ENCODE measurements at regions not wholly inside any gene's neighbourhood (a gene's known extent, or its start where the extent isn't known, plus 50 kb on each side); places are given as distances from the start of the nearest gene placed in this dataset.

DNA sequence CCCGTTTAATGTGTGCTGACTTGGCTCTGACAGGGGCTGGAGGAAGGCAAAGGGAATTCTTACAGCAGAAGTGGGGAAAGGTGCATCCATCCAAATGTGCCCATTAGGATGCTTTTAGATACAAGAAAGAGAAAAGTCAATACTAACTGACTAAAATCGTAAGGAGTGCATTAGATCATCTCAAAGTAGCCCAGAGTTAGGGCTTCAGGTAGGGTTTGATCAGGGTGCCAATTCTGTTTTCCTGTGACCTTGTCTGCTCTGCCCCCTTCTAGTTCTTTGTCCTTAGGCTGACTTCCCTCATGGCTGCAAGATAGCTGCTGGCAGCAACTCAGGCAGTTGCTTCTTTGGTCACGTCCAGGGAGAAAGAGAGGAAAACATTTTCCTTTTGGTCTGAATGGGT is 240.8 kb downstream of the CDC5L start:
- no peaks in the 10 kb centered on the region for H3K9me2 ChIP-seq
- 59% methylated on average over 3 of the region's 3 CpGs for WGBS (ENCODE audit: low lambda C conversion rate)
- CTCF ChIA-PET = interaction anchor here (0.9 to 3.6 kb wide), 3 partner anchors 9 to 1086 kb away, joined by 3 to 17 read pairs (median 4); no protein-coding TSS in a partner anchor

DNA sequence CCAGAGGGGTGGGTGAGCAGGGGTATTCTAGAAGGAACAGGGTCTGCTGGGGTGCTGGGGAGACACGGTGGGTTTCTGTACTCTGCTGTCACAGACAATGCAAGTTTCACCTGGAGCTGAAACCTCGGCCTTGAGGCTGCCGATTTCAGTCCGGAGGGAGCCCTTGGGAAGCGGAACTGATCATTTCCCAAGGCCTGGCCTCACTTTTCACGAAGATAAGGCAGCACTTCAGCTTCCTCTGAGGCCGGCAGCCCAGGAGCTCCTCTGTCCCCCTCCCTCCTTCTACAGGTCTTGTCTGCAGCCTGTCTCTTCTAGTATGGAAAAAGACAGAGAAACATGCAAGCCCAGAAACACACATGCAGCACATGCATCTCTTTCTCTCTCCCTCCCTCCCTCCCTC is 242.1 kb downstream of the CDC5L start:
- ChIA-PET CTCF (interaction anchor here (0.8 to 4.0 kb wide), 8 partner anchors 8 to 160 kb away, joined by 3 to 24 read pairs (median 4); no protein-coding TSS in a partner anchor), POLR2A (no interaction called here)
- Histone ChIP-seq H3K79me2 (ENCODE audit: insufficient read depth) (no peaks in the 10 kb centered on the region), H3K9me3 (no peaks in the 10 kb centered on the region), H3K9me2 (no peaks in the 10 kb centered on the region), H3K4me1 (ENCODE audit: control insufficient read depth in 1 of 2, insufficient read depth in 2 of 2, low read depth in 1 of 2, low read length in 1 of 2) (no peaks in the 10 kb centered on the region), H3F3A (replicated peaks; ENCODE audit: insufficient read depth) (no peaks in the 10 kb centered on the region), H3K4me3 (ENCODE audit: low read depth in 2 of 2, low read length in 1 of 2) (no peak overlapping the region), H2AFZ (ENCODE audit: low read depth) (no peak overlapping the region), H3K9ac (no peak overlapping the region), H3K27ac (ENCODE audit: low read depth in 2 of 2, low read length in 1 of 2) (no peak overlapping the region), H3K27me3 (ENCODE audit: insufficient read depth) (no peaks in the 10 kb centered on the region), H4K20me1 (ENCODE audit: insufficient read depth) (no peaks in the 10 kb centered on the region), H3K4me2 (no peak overlapping the region), H3K36me3 (replicated peaks in 1 of 2; ENCODE audit: control insufficient read depth in 1 of 2, insufficient read depth in 2 of 2, low read length in 1 of 2) (no peaks in the 10 kb centered on the region)
- WGBS (ENCODE audit: low lambda C conversion rate) = 42% methylated on average over 4 of the region's 7 CpGs
- TF ChIP-seq YY1 (IDR thresholded peaks at IDR 0.05; ENCODE audit: low read depth) (no peak), EP300 (IDR thresholded peaks at IDR 0.05; ENCODE audit: borderline replicate concordance in 1 of 2, low read depth in 1 of 2, low read length in 1 of 2) (no peak), NFIC (IDR thresholded peaks at IDR 0.05; ENCODE audit: borderline replicate concordance) (no peak), MEF2A (IDR thresholded peaks at IDR 0.05; ENCODE audit: borderline replicate concordance, low read depth) (no peak), FOSL2 (IDR thresholded peaks at IDR 0.05; ENCODE audit: borderline replicate concordance, low read depth) (no peak), RXRA (IDR thresholded peaks at IDR 0.05; ENCODE audit: borderline replicate concordance, low read depth) (no peak), TCF12 (IDR thresholded peaks at IDR 0.05) (no peak), JUND (IDR thresholded peaks at IDR 0.05) (no peak)
- TF ChIP-seq, protein P1, sequence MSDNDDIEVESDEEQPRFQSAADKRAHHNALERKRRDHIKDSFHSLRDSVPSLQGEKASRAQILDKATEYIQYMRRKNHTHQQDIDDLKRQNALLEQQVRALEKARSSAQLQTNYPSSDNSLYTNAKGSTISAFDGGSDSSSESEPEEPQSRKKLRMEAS (IDR thresholded peaks at IDR 0.05; ENCODE audit: low read depth) = no peak
- TF ChIP-seq, protein P2, sequence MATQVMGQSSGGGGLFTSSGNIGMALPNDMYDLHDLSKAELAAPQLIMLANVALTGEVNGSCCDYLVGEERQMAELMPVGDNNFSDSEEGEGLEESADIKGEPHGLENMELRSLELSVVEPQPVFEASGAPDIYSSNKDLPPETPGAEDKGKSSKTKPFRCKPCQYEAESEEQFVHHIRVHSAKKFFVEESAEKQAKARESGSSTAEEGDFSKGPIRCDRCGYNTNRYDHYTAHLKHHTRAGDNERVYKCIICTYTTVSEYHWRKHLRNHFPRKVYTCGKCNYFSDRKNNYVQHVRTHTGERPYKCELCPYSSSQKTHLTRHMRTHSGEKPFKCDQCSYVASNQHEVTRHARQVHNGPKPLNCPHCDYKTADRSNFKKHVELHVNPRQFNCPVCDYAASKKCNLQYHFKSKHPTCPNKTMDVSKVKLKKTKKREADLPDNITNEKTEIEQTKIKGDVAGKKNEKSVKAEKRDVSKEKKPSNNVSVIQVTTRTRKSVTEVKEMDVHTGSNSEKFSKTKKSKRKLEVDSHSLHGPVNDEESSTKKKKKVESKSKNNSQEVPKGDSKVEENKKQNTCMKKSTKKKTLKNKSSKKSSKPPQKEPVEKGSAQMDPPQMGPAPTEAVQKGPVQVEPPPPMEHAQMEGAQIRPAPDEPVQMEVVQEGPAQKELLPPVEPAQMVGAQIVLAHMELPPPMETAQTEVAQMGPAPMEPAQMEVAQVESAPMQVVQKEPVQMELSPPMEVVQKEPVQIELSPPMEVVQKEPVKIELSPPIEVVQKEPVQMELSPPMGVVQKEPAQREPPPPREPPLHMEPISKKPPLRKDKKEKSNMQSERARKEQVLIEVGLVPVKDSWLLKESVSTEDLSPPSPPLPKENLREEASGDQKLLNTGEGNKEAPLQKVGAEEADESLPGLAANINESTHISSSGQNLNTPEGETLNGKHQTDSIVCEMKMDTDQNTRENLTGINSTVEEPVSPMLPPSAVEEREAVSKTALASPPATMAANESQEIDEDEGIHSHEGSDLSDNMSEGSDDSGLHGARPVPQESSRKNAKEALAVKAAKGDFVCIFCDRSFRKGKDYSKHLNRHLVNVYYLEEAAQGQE (IDR thresholded peaks at IDR 0.05; ENCODE audit: low read depth, low read length) = no peak
- no peak for DNase-seq

More for the DNA sequence above, 240.8 kb downstream of the CDC5L start:
- no peaks in the 10 kb centered on the region for H3K4me1 ChIP-seq (ENCODE audit: control insufficient read depth in 1 of 2, insufficient read depth in 2 of 2, low read depth in 1 of 2, low read length in 1 of 2)
- no peak overlapping the region for H2AFZ ChIP-seq (ENCODE audit: low read depth)
- no peaks in the 10 kb centered on the region for H3K9me3 ChIP-seq
- H3K27me3 ChIP-seq (ENCODE audit: insufficient read depth) = no peaks in the 10 kb centered on the region
- no peak for TF ChIP-seq TAF1 (IDR thresholded peaks at IDR 0.05; ENCODE audit: borderline replicate concordance, low read depth, low read length)
- TF ChIP-seq, protein P3, sequence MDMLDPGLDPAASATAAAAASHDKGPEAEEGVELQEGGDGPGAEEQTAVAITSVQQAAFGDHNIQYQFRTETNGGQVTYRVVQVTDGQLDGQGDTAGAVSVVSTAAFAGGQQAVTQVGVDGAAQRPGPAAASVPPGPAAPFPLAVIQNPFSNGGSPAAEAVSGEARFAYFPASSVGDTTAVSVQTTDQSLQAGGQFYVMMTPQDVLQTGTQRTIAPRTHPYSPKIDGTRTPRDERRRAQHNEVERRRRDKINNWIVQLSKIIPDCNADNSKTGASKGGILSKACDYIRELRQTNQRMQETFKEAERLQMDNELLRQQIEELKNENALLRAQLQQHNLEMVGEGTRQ (IDR thresholded peaks at IDR 0.05; ENCODE audit: borderline replicate concordance, low read depth, low read length) = no peak
- TF ChIP-seq RFX5 (IDR thresholded peaks at IDR 0.05; ENCODE audit: low read length) = no peak
- TF ChIP-seq TEAD4 (IDR thresholded peaks at IDR 0.05; ENCODE audit: borderline replicate concordance, insufficient read depth) = no peak
- TF ChIP-seq NRF1 (IDR thresholded peaks at IDR 0.05; ENCODE audit: low read depth, low read length) = no peak
- TF ChIP-seq FOXM1 (IDR thresholded peaks at IDR 0.05; ENCODE audit: low read depth) = no peak
- TF ChIP-seq JUND (IDR thresholded peaks at IDR 0.05) = no peak
- TF ChIP-seq, protein P4, sequence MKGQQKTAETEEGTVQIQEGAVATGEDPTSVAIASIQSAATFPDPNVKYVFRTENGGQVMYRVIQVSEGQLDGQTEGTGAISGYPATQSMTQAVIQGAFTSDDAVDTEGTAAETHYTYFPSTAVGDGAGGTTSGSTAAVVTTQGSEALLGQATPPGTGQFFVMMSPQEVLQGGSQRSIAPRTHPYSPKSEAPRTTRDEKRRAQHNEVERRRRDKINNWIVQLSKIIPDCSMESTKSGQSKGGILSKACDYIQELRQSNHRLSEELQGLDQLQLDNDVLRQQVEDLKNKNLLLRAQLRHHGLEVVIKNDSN (IDR thresholded peaks at IDR 0.05; ENCODE audit: borderline replicate concordance, low read depth) = no peak
- TF ChIP-seq GATA2 (CRISPR knock-in tag; IDR thresholded peaks at IDR 0.05) = no peak
- H3K4me3 ChIP-seq (ENCODE audit: low read depth in 2 of 2, low read length in 1 of 2) = no peak overlapping the region
- H3K36me3 ChIP-seq (replicated peaks in 1 of 2; ENCODE audit: control insufficient read depth in 1 of 2, insufficient read depth in 2 of 2, low read length in 1 of 2) = no peaks in the 10 kb centered on the region
- H4K20me1 ChIP-seq (ENCODE audit: insufficient read depth) = no peaks in the 10 kb centered on the region
- H3F3A ChIP-seq (replicated peaks; ENCODE audit: insufficient read depth) = no peaks in the 10 kb centered on the region
- no peak overlapping the region for H3K4me2 ChIP-seq
- DNase-seq = no peak
- POLR2A ChIA-PET = no interaction called here
- H3K9ac ChIP-seq = no peak overlapping the region
- H3K27ac ChIP-seq (ENCODE audit: low read depth in 2 of 2, low read length in 1 of 2) = no peak overlapping the region
- H3K79me2 ChIP-seq (ENCODE audit: insufficient read depth) = no peaks in the 10 kb centered on the region

Measured in SK-N-SH (cell line).